MM.1S (cell line): ENCODE measurements at regions not wholly inside any gene's neighbourhood (a gene's known extent, or its start where the extent isn't known, plus 50 kb on each side); places are given as distances from the start of the nearest gene placed in this dataset.

Source experiments
- EZH2 ChIP-seq: fragments of 300-600 bp; sonication (generic); optimal IDR thresholded peaks from 2 replicates; pipeline ENCODE3; 2017; ENCODE audit warnings: low read depth, mild to moderate bottlenecking, antibody characterized with exemption, low read length, mixed read lengths
- EZH2phosphoT487 ChIP-seq: fragments of 300-600 bp; sonication (generic); IDR thresholded peaks from 2 replicates; pipeline ENCODE4 v1.6.1; 2018; ENCODE audit warnings: antibody characterized with exemption, low read length

DNA sequence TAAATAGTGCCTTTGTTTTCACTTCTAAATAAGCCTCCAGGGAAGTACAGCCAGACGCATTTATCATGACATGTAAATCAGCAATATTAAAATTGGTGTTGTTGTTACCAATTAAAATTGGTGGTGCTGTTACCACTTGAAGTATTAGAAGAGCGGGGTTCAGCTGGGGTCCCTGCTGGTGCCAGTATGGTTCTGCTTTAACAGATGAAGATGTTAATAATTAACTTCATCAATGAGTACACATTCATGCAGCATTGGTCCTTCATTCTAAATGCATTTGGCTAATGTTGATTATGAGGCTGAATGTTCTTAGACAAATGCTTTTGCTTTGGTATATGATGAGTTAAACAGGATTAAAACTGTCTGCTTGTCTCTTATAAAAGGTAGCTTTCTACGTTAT, 67.6 kb upstream of the TMC1 start:
- TF ChIP-seq EZH2phosphoT487 (no peak), EZH2 (no peak)
